ENCODE measurements at regions not wholly inside any gene's neighbourhood (a gene's known extent, or its start where the extent isn't known, plus 50 kb on each side); places are given as distances from the start of the nearest gene placed in this dataset.

- no peak for DNase-seq (ENCODE audit: low read depth, low spot score)
- no peak overlapping the region for H3K27ac ChIP-seq
These were observed 110.7 kb upstream of the CELF4 start for GRCh38 chr18:37676276-37676675.

GRCh38 chr18:37675699-37676098 is 110.1 kb upstream of the CELF4 start:
- H3K27ac ChIP-seq: no peak overlapping the region
- no peak for DNase-seq (ENCODE audit: low read depth, low spot score)

- no peak overlapping the region for H3K27ac ChIP-seq
- DNase-seq (ENCODE audit: low read depth, low spot score): no peak
These were observed 109.0 kb upstream of the CELF4 start for GRCh38 chr18:37674570-37674969.

DNA sequence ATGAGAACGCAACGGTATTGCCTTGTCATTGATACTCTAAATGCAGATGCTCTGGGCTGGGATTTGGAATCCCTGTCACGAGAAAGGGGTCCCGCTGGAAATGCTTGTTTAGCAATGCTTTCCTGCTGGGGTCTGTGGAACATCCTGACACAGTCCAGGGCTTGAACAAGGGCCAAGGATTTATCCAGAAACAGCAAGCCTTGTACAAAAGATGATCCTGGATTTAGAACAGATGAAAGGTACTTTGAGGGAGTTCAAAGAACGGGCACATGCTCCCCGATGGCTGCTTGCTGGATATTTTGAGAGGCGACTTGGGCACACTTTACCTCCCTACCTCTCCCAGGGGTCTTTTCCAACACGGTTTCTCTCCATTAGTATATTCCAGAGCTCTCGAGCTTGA is 108.1 kb upstream of the CELF4 start:
- no peak for DNase-seq (ENCODE audit: low read depth, low spot score)
- H3K27ac ChIP-seq: no peak overlapping the region

DNA sequence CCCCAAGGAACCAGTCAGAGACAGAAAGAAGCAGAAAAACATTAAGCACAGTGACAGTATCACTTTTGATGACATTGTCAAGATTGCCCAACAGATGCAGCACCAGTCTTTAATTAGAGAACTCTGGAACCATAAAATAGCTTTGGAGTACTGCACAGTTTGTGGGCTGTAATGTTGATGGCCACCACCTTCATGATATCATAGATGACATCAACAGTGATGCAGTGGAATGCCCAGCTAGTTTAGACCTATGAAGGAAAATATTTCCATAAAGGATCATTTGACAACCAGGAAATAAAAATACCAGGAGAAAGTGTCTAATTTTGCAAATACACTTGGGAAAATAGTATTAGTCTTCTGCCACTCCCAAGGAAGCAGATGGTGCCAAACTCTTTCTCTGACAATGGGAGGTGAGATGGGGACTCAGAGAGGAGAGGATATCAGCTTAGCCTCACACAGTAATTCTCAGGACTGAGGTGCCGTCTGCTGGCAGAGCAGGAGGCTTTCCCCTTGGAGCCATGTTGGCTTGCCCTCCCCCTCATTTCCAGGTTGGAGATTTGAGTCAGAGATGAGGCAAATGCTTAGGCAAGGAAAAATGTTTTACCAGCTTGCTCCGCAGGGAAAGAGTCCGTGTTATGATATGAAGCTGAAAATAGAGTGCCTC is 107.5 kb upstream of the CELF4 start:
- no peak for DNase-seq (ENCODE audit: low read depth, low spot score)
- no peak overlapping the region for H3K27ac ChIP-seq

- no peak overlapping the region for H3K27ac ChIP-seq
- DNase-seq (ENCODE audit: low read depth, low spot score): no peak
These were observed 106.4 kb upstream of the CELF4 start for GRCh38 chr18:37672001-37672400.

- H3K27ac ChIP-seq: no peak overlapping the region
- DNase-seq (ENCODE audit: low read depth, low spot score): no peak
These were observed 105.9 kb upstream of the CELF4 start for GRCh38 chr18:37671530-37671929.

DNA sequence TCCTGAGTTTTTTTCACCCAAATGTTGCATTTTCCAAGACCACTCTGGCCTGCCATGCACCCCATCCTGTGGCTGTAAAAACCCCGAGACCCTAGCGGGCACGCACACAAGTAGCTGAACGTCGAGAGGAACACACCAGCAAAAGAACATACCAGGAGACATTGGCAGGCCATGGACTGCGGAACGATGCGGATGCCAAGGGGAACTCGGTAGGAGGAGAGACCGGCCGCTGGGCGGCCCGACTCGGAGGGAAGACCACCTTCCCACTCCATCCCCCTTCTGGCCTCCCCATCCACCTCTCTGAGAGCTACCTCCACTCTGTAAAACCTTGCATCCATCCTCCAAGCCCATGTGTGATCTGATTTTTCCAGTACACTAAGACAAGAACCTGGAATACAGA is 105.5 kb upstream of the CELF4 start:
- H3K27ac ChIP-seq: no peak overlapping the region
- no peak for DNase-seq (ENCODE audit: low read depth, low spot score)

- no peak for DNase-seq (ENCODE audit: low read depth, low spot score)
- no peak overlapping the region for H3K27ac ChIP-seq
These were observed 104.5 kb upstream of the CELF4 start for GRCh38 chr18:37669991-37670534.

DNA sequence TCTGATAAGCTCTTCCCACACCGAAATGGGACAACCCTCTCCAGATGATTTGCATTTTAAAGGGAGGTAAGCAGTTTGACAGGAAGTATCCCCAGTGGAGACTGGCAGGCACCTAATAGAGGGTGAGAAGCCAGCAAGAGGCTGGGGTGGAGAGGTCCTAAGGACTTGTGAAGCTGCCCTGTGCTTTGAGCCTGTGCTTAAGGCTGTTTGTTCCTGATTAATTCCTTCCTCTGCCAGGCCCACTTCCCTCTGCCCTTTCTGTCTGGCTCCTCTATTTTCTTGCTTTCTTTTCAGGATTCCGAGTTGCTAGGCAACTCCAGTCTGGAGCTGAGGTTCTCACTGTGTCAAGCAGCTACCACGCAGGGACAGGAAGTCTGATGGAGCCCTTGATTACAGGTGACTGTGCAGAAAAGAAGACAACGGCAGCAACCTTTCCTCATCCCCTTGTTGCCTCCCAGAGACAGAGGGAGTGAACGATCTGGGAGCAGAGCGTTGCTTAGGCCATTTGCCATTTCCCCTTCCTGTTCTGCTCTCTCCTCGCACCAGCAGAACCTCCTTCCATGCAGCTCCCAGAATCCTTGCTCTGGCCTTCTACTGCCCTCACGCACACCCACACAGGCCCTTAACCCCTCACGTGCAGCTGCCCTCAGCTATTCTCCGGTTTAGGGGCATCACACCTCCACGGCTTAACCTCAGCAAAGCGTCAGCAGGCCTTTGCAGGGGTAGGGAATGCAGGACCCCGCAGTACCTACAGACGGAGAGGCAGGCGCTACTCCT is 103.6 kb upstream of the CELF4 start:
- DNase-seq (ENCODE audit: low read depth, low spot score): no peak
- H3K27ac ChIP-seq: no peak overlapping the region

- no peak overlapping the region for H3K27ac ChIP-seq
- DNase-seq (ENCODE audit: low read depth, low spot score): no peak
These were observed 102.2 kb upstream of the CELF4 start for GRCh38 chr18:37667836-37668235.

DNA sequence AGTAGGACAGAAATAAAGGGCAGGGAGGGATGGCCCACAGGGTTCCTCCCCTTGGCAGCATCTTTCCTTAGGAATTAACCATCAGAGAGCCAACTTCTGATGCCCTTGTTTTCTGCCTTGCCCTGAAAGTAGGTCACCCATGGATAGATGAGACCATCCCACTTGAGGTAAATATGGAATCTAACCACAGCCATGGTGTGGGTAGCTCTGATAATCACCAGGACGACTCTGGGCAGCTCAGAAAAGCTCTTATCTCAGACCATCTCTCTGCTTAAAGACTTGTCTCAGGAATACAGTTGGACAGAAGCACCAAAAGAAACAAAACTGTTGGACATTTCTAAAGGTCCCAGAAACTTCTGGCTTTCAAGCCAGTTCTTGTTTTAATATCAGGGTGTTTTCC is 101.4 kb upstream of the CELF4 start:
- H3K27ac ChIP-seq: no peak overlapping the region
- no peak for DNase-seq (ENCODE audit: low read depth, low spot score)

DNA sequence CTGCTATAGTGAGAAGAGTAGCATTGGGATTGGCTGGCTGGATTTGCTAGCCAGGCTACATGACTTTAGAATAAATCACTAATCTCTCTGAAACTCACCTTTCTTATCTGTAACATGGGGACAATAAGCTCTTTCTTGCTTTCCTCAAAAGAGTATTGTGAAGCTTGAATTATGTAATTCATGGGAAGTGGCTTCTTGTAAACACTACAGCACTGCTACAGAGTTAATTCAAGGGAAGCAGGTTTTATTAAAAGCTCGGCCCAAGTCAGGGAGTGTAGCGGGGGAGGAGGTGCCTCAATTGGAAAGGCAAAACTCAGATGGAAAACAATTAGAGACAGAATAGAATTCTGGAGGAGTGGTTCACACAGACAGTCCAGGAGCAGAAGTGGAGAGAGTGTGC is 100.9 kb upstream of the CELF4 start:
- no peak overlapping the region for H3K27ac ChIP-seq
- DNase-seq (ENCODE audit: low read depth, low spot score): no peak

- no peak overlapping the region for H3K27ac ChIP-seq
- DNase-seq (ENCODE audit: low read depth, low spot score): no peak
These were observed 99.7 kb upstream of the CELF4 start for GRCh38 chr18:37665346-37665745.

DNA sequence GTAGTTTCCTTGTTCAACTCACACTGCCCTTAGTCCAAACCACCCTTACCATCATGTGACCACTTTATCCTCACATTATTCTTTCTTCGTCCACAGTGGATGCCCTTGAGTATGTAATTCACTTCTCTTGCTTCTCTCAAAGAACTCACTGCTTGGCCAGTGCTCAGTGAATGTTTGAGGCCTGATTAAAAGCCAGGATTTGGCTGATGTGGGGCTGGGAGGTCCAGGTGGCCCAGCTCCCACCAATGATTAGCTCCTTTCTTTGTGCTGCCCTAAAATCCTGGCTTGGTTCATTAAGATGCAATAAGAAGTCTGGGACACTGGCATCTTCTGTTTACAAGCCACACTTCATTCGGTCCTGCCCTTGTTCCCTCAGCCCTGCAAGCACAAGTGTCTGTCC is 97.8 kb upstream of the CELF4 start:
- no peak overlapping the region for H3K27ac ChIP-seq
- DNase-seq (ENCODE audit: low read depth, low spot score): no peak

GRCh38 chr18:37662546-37663339 is 97.1 kb upstream of the CELF4 start:
- H3K27ac ChIP-seq: no peak overlapping the region
- DNase-seq (ENCODE audit: low read depth, low spot score): no peak

DNA sequence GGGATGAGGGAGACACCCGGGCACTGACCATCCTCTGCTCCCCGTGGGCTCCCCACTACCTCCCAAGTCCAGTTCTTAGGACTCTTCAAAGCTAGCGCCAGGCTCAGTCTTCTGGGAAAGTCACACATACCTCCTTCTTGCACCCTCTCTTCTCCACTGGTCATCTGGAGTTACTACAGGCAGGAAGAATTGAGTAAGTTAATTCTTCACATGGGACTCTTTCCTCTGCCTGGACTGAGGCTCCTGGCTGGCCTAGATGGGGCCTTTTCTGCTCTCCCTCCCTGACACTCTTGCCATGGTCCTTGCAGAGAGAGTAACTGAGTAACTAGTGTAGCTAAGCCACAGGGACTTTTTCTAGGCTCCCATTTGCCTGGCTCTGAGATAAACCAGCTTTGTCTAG is 96.5 kb upstream of the CELF4 start:
- no peak for DNase-seq (ENCODE audit: low read depth, low spot score)
- H3K27ac ChIP-seq: no peak overlapping the region

DNA sequence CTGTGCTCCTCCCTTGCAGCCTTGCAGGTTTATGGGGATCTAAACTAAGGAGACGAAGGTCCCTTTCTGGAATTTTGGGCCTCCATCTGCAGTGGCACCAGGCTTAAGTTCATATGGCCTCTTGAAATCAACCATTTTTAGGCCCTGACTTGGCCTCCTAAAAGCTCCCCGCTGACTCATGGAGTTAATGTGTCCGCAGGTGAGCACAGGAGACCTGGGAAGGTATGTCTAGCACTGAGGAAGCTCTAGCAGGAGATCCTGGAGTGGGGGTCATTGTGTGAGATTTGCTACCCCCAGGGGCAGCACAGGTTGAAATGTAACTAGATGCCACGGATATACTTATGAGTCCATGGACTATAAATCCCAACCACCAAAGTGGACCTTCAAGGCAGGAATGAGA is 95.9 kb upstream of the CELF4 start:
- no peak for DNase-seq (ENCODE audit: low read depth, low spot score)
- H3K27ac ChIP-seq: no peak overlapping the region

- no peak for DNase-seq (ENCODE audit: low read depth, low spot score)
- H3K27ac ChIP-seq: no peak overlapping the region
These were observed 95.5 kb upstream of the CELF4 start for GRCh38 chr18:37661061-37661460.

- no peak overlapping the region for H3K27ac ChIP-seq
- DNase-seq (ENCODE audit: low read depth, low spot score): no peak
These were observed 95.1 kb upstream of the CELF4 start for GRCh38 chr18:37660658-37661057.

- H3K27ac ChIP-seq: no peak overlapping the region
- no peak for DNase-seq (ENCODE audit: low read depth, low spot score)
These were observed 94.3 kb upstream of the CELF4 start for GRCh38 chr18:37659906-37660305.
